ENCODE measurements at regions not wholly inside any gene's neighbourhood (a gene's known extent, or its start where the extent isn't known, plus 50 kb on each side); places are given as distances from the start of the nearest gene placed in this dataset.

GRCh38 chr13:33514362-33514761, 228.8 kb upstream of the STARD13 start:
- no peaks in the 10 kb centered on the region for H3K27me3 ChIP-seq (replicated peaks; ENCODE audit: insufficient read depth, low read length)
- H3K4me1 ChIP-seq (ENCODE audit: low read length): no peaks in the 10 kb centered on the region
- no peaks in the 10 kb centered on the region for H3K9me2 ChIP-seq (replicated peaks; ENCODE audit: insufficient read depth, low read length)
- H3K27ac ChIP-seq (ENCODE audit: low read length): no peak overlapping the region
- H3F3A ChIP-seq (ENCODE audit: insufficient read depth, low read length): no peaks in the 10 kb centered on the region
- H3K4me2 ChIP-seq (ENCODE audit: low read depth, low read length): no peak overlapping the region
- H3K9ac ChIP-seq (ENCODE audit: low read length): no peak overlapping the region
- H3K4me3 ChIP-seq (ENCODE audit: low read length): no peak overlapping the region
- H4K20me1 ChIP-seq (ENCODE audit: insufficient read depth, low read length): no peaks in the 10 kb centered on the region
- H3K36me3 ChIP-seq (replicated peaks; ENCODE audit: insufficient read depth, low read length): no peaks in the 10 kb centered on the region
- no peak for DNase-seq
- TF ChIP-seq CTCF (IDR thresholded peaks at IDR 0.05; ENCODE audit: low read length) (no peak), EZH2 (optimal IDR thresholded peaks at IDR 0.05; ENCODE audit: low read depth, low read length) (no peak), EZH2phosphoT487 (IDR thresholded peaks at IDR 0.05; ENCODE audit: low read length) (no peak)
- no peaks in the 10 kb centered on the region for H3K9me3 ChIP-seq (replicated peaks; ENCODE audit: insufficient read depth, low read length)
- no peaks in the 10 kb centered on the region for H3K79me2 ChIP-seq (ENCODE audit: low read length)
- H2AFZ ChIP-seq (ENCODE audit: low read length): no peak overlapping the region

DNA sequence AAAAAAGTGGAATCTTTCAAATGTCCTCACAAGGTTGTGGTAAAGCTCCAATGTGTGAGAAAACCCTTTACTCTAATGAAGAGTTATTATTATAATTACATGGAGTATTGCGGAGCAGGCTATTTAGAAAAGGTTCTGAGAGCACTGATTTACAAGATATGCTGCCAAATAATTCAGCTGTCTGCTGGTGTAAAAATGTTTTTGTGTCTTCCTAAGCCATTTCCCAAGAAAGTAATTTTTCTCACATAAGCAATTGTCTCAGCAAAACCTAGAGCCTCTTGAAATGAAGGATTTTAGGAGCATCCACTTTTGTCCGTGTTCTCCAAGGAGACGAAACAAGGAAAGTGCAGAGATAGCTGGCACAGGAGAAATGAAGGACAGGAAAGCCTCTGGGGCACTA, 229.6 kb upstream of the STARD13 start:
- Histone ChIP-seq H3K79me2 (ENCODE audit: low read length) (no peaks in the 10 kb centered on the region), H3K4me2 (ENCODE audit: low read depth, low read length) (no peak overlapping the region), H4K20me1 (ENCODE audit: insufficient read depth, low read length) (no peaks in the 10 kb centered on the region), H2AFZ (ENCODE audit: low read length) (no peak overlapping the region), H3K4me1 (ENCODE audit: low read length) (no peaks in the 10 kb centered on the region), H3K27me3 (replicated peaks; ENCODE audit: insufficient read depth, low read length) (no peaks in the 10 kb centered on the region), H3K9me2 (replicated peaks; ENCODE audit: insufficient read depth, low read length) (no peaks in the 10 kb centered on the region), H3K4me3 (ENCODE audit: low read length) (no peak overlapping the region), H3K27ac (ENCODE audit: low read length) (no peak overlapping the region), H3F3A (ENCODE audit: insufficient read depth, low read length) (no peaks in the 10 kb centered on the region), H3K36me3 (replicated peaks; ENCODE audit: insufficient read depth, low read length) (no peaks in the 10 kb centered on the region), H3K9me3 (replicated peaks; ENCODE audit: insufficient read depth, low read length) (no peaks in the 10 kb centered on the region), H3K9ac (ENCODE audit: low read length) (no peak overlapping the region)
- no peak for DNase-seq
- no peak for TF ChIP-seq EZH2phosphoT487 (IDR thresholded peaks at IDR 0.05; ENCODE audit: low read length)

DNA sequence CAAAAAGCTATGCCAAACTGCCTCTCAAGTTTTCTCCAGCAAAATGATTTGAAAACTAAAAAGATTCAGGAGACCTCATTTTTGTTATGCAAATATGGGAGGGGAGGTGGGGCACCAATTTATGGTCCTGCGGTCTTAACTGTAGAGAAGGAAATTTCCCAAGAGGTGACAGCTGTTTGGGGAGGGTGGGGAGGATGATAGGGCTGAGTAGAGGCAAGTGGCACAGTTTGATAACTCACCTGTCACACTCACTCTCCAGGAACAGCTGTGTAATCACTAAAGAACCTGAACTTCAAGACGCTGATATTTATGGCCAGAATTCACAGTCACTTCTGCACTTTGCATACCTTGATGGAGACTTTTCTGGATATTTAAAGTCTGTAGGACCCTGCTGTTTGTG, 232.9 kb upstream of the STARD13 start:
- H3K9me3 ChIP-seq (replicated peaks; ENCODE audit: insufficient read depth, low read length): no peaks in the 10 kb centered on the region
- H4K20me1 ChIP-seq (ENCODE audit: insufficient read depth, low read length): no peaks in the 10 kb centered on the region
- no peaks in the 10 kb centered on the region for H3K36me3 ChIP-seq (replicated peaks; ENCODE audit: insufficient read depth, low read length)
- no peaks in the 10 kb centered on the region for H3K9me2 ChIP-seq (replicated peaks; ENCODE audit: insufficient read depth, low read length)
- H2AFZ ChIP-seq (ENCODE audit: low read length): no peak overlapping the region
- H3F3A ChIP-seq (ENCODE audit: insufficient read depth, low read length): no peaks in the 10 kb centered on the region
- H3K27me3 ChIP-seq (replicated peaks; ENCODE audit: insufficient read depth, low read length): no peaks in the 10 kb centered on the region
- H3K79me2 ChIP-seq (ENCODE audit: low read length): no peaks in the 10 kb centered on the region
- TF ChIP-seq CTCF (IDR thresholded peaks at IDR 0.05; ENCODE audit: low read length): no peak
- TF ChIP-seq EZH2 (optimal IDR thresholded peaks at IDR 0.05; ENCODE audit: low read depth, low read length): no peak
- TF ChIP-seq EZH2phosphoT487 (IDR thresholded peaks at IDR 0.05; ENCODE audit: low read length): no peak
- H3K4me3 ChIP-seq (ENCODE audit: low read length): no peak overlapping the region
- H3K4me2 ChIP-seq (ENCODE audit: low read depth, low read length): no peak overlapping the region
- no peak overlapping the region for H3K9ac ChIP-seq (ENCODE audit: low read length)
- H3K27ac ChIP-seq (ENCODE audit: low read length): no peak overlapping the region
- H3K4me1 ChIP-seq (ENCODE audit: low read length): no peaks in the 10 kb centered on the region
- DNase-seq: no peak

DNA sequence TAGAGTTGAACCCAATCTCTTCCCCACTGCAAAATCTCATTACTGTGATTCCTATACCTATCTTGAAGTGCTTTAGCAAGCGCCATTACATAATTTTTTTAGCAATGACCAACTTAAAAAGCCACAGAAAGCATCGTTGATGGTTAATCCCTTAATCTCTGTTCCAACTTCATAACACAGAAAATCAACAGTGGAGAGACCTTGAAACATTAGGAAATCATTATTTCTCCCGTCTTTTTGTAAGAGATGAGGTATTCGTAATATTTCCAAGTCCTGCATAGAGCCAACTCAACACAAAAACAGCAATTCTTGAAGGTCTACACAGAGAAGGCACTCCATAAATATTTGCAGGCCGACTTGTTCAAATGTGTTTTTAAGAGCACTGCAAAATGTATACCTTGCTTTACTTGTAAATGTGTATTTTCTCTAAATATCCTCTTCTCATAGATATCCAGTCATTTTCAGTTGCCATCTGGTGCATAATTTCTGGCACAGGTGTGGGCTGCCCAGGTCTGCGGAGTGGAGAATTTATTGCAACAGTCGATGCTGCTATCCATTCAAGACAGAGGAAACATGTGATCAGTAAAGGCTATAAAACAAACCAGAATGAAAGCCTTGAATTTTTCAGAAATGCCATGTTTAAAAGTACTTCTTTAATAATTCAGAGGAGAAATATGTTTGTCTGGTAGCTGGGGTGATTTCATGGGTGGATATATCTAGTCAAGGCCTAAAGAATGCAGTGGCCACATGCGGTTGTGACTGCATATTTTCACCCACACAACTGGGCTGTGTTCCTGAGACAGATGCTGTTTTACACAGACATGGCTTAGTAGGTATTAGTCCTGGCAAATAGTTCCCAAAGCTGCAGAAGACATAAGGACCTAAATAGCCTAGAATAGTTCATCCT, 234.3 kb upstream of the STARD13 start:
- Histone ChIP-seq H3K9me3 (replicated peaks; ENCODE audit: insufficient read depth, low read length) (no peaks in the 10 kb centered on the region), H3F3A (ENCODE audit: insufficient read depth, low read length) (no peaks in the 10 kb centered on the region), H3K36me3 (replicated peaks; ENCODE audit: insufficient read depth, low read length) (no peaks in the 10 kb centered on the region), H3K4me1 (ENCODE audit: low read length) (no peaks in the 10 kb centered on the region), H3K27ac (ENCODE audit: low read length) (no peak overlapping the region), H3K27me3 (replicated peaks; ENCODE audit: insufficient read depth, low read length) (no peaks in the 10 kb centered on the region), H3K79me2 (ENCODE audit: low read length) (no peaks in the 10 kb centered on the region), H3K4me3 (ENCODE audit: low read length) (no peak overlapping the region), H3K9ac (ENCODE audit: low read length) (no peak overlapping the region), H2AFZ (ENCODE audit: low read length) (no peak overlapping the region), H3K4me2 (ENCODE audit: low read depth, low read length) (no peak overlapping the region), H4K20me1 (ENCODE audit: insufficient read depth, low read length) (no peaks in the 10 kb centered on the region), H3K9me2 (replicated peaks; ENCODE audit: insufficient read depth, low read length) (no peaks in the 10 kb centered on the region)
- TF ChIP-seq EZH2phosphoT487 (IDR thresholded peaks at IDR 0.05; ENCODE audit: low read length) (no peak), CTCF (IDR thresholded peaks at IDR 0.05; ENCODE audit: low read length) (no peak), EZH2 (optimal IDR thresholded peaks at IDR 0.05; ENCODE audit: low read depth, low read length) (no peak)
- no peak for DNase-seq
